SK-N-DZ (cell line): ENCODE measurements at regions not wholly inside any gene's neighbourhood (a gene's known extent, or its start where the extent isn't known, plus 50 kb on each side); places are given as distances from the start of the nearest gene placed in this dataset.

ENCODE experiments used
- DNase-seq: peaks from one replicate; pipeline ENCODE4 v3.0.0-alpha.2; 2015; ENCODE audit warnings: low spot score

GRCh38 chr5:66469684-66470083 lies 126.5 kb upstream of the MAST4 start:
- no peak for DNase-seq

- no peak for DNase-seq
These were observed 124.2 kb upstream of the MAST4 start for GRCh38 chr5:66472010-66472409.

- no peak for DNase-seq
These were observed 120.5 kb upstream of the MAST4 start for GRCh38 chr5:66475731-66476130.

GRCh38 chr5:66477596-66477995 lies 118.6 kb upstream of the MAST4 start:
- DNase-seq = no peak

DNA sequence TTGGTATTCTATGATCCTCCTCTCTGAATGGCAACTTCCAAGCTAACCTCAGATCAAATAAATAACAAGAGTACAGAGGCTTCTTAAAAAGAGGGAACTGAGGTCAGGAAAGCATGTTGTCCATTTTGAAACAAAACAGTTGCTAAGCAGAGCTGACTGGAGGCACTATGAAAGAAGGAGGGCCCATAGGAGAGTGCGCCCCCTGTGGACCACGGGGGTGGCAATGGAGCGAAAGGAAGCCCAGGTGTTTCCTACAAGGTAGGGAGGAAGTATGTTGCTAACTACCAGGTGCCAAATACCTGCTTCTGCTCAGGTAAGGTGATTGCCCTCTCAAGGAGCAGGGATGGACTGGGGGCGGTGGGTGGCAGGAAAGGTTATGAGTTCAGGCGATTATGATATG lies 101.8 kb upstream of the MAST4 start:
- no peak for DNase-seq

GRCh38 chr5:66498791-66499207 lies 97.4 kb upstream of the MAST4 start:
- no peak for DNase-seq

DNA sequence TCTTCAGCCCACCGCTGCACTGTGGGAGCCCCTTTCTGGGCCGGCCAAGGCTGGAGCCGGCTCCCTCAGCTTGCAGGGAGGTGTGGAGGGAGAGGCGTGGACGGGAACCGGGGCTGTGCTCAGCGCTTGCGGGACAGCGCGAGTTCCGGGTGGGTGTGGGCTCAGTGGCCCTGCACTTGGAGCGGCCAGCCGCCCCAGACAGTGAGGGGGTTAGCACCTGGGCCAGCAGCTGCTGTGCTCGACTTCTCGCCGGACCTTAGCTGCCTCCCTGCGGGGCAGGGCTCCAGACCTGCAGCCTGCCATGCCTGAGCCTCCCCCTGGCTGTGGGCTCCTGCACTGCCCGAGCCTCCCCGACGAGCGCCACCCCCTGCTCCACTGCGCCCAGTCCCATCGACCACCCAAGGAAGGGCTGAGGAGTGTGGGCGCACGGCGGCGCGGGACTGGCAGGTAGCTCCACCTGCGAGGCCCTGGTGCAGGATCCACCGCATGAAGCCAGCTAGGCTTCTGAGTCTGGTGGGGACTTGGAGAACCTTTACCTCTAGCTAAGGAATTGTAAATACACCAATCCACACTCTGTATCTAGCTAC lies 92.9 kb upstream of the MAST4 start:
- no peak for DNase-seq

- no peak for DNase-seq
These were observed 89.1 kb upstream of the MAST4 start for GRCh38 chr5:66507106-66507505.

GRCh38 chr5:66511491-66511890 lies 84.7 kb upstream of the MAST4 start:
- no peak for DNase-seq

DNA sequence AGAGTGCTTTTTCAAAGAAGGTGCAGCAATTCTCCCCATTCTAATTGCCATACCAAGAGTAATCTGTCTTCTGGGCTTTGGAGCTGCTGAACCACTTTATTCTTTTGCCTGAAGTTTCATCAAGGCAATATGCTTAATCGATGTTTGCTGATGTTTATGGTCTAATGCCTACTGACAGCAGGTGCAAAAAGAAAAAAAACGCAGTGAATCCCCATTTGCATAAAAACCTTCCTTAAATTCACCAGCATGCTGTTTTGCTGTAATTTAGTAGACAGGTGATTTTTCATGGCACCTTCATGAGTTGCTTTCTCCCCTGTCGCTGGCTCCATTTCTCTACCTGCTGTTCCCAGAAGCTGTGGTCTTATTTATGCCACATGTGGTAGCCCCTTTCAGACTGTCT lies 83.1 kb upstream of the MAST4 start:
- no peak for DNase-seq

- no peak for DNase-seq
These were observed 81.0 kb upstream of the MAST4 start for GRCh38 chr5:66515209-66515608.

DNA sequence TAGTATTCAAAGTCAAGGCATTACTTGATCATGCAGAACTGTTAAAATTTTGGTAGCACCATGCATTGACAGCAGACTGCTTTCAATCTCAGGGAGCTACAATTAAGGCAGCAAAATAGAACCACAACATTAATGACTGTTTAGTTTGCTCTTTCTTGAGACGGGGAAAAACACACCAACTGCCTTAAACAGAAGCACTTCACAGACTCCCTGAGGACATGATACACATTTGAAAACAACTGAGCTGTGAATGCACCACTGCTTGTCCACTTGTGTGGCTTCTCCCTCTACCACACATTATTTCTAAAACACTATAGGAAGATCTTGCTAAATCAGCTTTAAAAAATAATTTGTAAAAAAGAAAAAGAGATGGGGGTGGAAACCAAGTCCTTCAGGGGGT lies 79.6 kb upstream of the MAST4 start:
- no peak for DNase-seq

- DNase-seq = no peak
These were observed 78.8 kb upstream of the MAST4 start for GRCh38 chr5:66517351-66517750.

- DNase-seq = no peak
These were observed 78.1 kb upstream of the MAST4 start for GRCh38 chr5:66518052-66518451.

DNA sequence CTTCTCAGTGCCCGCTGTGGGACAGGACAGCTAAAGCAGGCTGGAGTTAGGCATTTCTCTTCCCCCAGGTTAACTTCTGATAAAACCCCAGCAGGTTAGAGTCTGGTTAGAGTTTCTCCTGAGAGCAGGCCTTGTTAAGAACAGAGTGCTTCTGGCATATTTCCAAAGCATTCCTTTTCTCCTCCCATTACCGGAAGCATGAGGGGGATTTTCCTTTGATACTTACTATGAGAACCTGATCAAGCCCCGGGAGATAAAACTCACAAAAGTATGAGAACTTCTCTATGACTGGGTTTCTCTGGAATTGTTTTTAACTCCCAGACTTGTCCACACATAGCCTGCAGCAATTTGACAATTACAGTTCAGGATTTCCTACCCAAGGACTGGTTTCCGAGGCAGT lies 77.4 kb upstream of the MAST4 start:
- DNase-seq = no peak

GRCh38 chr5:66519626-66520025 lies 76.6 kb upstream of the MAST4 start:
- DNase-seq = no peak

- DNase-seq = no peak
These were observed 75.3 kb upstream of the MAST4 start for GRCh38 chr5:66520854-66521253.

DNA sequence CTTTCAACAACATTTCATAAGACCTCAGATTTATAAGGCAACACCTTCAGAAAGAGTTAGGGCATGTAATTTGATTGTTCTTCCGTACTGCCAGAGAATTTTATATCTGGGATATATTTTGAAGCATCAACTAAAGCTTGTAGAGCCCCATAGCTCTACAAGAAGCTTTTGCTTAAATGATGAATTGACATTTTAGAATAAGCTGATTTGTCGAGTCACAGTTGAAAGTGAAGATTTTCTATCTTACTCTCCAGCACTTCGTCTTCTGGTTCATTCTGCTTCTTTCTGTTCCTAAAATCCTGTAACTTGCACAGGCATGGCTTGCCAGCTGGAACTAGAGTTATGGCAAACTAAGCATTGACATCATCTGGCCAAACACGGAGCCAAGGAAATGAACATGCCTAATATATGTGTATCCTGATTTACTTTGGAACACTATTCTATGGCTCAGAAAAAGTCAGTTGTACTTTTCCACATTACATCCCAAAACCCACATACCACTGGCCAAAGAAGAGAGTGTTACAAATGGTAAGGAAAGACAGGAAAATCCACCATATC lies 68.6 kb upstream of the MAST4 start:
- DNase-seq = no peak

GRCh38 chr5:66529182-66529581 lies 67.0 kb upstream of the MAST4 start:
- DNase-seq = no peak

GRCh38 chr5:66529704-66530103 lies 66.5 kb upstream of the MAST4 start:
- peak; percentile 56 for DNase-seq

- no peak for DNase-seq
These were observed 58.1 kb upstream of the MAST4 start for GRCh38 chr5:66538126-66538525.

DNA sequence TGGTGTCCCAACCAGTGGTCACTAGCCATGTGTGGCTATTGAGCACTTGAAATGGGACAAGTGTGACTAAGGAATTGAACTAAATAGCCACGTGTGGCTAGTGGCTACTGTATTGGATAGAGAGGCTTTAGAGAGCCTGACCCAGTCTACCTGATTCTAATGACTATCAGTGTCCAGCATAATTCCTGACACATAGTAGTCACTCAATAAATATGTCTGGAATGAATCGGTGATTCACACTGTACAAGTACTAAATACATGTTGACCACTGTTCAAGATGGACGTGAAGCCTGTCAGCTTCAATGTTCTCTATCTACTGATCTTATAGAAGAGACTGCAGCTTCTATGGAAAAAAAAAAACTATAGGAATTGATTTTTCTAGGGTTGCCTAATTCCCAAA lies 57.7 kb upstream of the MAST4 start:
- DNase-seq = no peak

DNA sequence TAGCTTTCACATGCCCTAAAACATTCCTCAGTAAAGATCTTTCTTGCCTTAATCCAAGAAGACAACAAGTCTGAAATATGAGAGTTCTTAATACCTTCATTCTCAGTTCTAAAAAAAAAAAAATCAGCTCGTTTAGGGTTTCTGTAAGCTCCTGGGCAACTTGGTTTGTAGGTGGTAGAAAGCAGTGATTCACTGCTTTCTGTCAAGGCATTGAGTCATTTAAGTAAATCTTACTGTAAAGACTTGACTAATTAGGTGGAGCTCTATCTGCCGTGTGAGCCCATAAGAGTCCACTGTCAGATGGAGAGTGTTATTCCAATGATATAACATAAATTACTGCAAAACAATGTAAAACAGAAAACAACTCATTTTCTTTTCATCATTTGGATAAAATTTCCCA lies 56.1 kb upstream of the MAST4 start:
- no peak for DNase-seq

- no peak for DNase-seq
These were observed 53.5 kb upstream of the MAST4 start for GRCh38 chr5:66542711-66543110.
